NB4 (cell line): ENCODE measurements at regions not wholly inside any gene's neighbourhood (a gene's known extent, or its start where the extent isn't known, plus 50 kb on each side); places are given as distances from the start of the nearest gene placed in this dataset.

Experiments used
- POLR2A ChIP-seq: IDR thresholded peaks from 2 replicates; pipeline ENCODE4 v1.6.1; 2011; ENCODE audit warnings: mild to moderate bottlenecking; ENCODE audit not compliant: insufficient read length; ENCODE audit errors: extremely low read depth
- TF ChIP-seq, protein P1 (sequence below): IDR thresholded peaks from one replicate; pipeline ENCODE4 v1.5.1; 2012; ENCODE audit warnings: low read depth, low read length
- TF ChIP-seq, protein P2 (sequence below): IDR thresholded peaks from 2 replicates; pipeline ENCODE4 v1.6.1; 2011; ENCODE audit warnings: low read depth, low read length

DNA sequence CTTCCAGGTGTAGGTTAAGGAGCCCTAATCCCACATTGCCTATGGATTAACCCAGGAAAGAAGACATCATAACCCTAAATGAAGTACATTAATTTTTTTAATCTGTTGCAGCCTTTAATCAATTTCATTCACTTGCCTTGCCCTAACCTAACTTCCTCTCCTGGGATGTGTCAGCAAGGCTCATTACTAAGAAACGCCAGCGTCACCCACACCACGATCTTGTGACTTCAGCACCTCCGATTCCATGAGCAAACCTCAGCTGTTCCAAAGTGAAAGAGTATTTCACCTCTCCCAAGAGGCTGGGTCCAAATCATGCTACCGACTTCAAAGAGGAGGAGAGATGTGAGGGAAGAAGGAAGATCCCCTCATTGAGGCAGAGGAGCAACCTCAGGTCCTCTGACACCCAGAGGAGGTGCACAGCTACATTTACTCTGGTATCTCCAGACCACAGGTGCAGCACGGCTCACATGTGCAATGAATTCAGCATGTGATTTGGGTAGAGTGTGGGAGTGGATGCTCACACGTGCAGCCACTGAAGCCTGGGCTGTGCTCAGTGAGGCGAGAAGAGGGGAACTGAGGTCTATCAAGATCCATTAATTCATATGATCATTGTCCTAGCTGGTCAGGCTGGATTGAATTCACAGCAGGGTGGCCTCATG lies 134.1 kb downstream of the SLC30A10 start:
- TF ChIP-seq, protein P1, sequence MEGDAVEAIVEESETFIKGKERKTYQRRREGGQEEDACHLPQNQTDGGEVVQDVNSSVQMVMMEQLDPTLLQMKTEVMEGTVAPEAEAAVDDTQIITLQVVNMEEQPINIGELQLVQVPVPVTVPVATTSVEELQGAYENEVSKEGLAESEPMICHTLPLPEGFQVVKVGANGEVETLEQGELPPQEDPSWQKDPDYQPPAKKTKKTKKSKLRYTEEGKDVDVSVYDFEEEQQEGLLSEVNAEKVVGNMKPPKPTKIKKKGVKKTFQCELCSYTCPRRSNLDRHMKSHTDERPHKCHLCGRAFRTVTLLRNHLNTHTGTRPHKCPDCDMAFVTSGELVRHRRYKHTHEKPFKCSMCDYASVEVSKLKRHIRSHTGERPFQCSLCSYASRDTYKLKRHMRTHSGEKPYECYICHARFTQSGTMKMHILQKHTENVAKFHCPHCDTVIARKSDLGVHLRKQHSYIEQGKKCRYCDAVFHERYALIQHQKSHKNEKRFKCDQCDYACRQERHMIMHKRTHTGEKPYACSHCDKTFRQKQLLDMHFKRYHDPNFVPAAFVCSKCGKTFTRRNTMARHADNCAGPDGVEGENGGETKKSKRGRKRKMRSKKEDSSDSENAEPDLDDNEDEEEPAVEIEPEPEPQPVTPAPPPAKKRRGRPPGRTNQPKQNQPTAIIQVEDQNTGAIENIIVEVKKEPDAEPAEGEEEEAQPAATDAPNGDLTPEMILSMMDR = no peak
- TF ChIP-seq POLR2A = no peak
- TF ChIP-seq, protein P2, sequence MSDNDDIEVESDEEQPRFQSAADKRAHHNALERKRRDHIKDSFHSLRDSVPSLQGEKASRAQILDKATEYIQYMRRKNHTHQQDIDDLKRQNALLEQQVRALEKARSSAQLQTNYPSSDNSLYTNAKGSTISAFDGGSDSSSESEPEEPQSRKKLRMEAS = no peak
